ENCODE measurements at regions not wholly inside any gene's neighbourhood (a gene's known extent, or its start where the extent isn't known, plus 50 kb on each side); places are given as distances from the start of the nearest gene placed in this dataset.

- no peak for TF ChIP-seq ZNF639 (tag by site-specific recombination; IDR thresholded peaks at IDR 0.05)
- no peak for TF ChIP-seq ZIC2 (tag by site-specific recombination; IDR thresholded peaks at IDR 0.05)
- TF ChIP-seq ZNF140 (tag by site-specific recombination; IDR thresholded peaks at IDR 0.05), result no peak
- no peak for TF ChIP-seq ZNF571 (tag by site-specific recombination; IDR thresholded peaks at IDR 0.05)
- no peak for TF ChIP-seq ZNF292 (tag by site-specific recombination; IDR thresholded peaks at IDR 0.05; ENCODE audit: borderline replicate concordance, low read depth)
- no peak for TF ChIP-seq ZNF624 (tag by site-specific recombination; IDR thresholded peaks at IDR 0.05)
- no peak for TF ChIP-seq MYNN (tag by site-specific recombination; IDR thresholded peaks at IDR 0.05; ENCODE audit: borderline replicate concordance)
- TF ChIP-seq ZNF302 (tag by site-specific recombination; IDR thresholded peaks at IDR 0.05; ENCODE audit: low read depth), result no peak
- TF ChIP-seq ZNF549 (tag by site-specific recombination; IDR thresholded peaks at IDR 0.05), result no peak
- no peak for TF ChIP-seq ZNF707 (tag by site-specific recombination; IDR thresholded peaks at IDR 0.05)
- no peak for TF ChIP-seq ZNF660 (tag by site-specific recombination; IDR thresholded peaks at IDR 0.05)
- TF ChIP-seq ZNF76 (tag by site-specific recombination; IDR thresholded peaks at IDR 0.05; ENCODE audit: borderline replicate concordance, low read depth), result no peak
- TF ChIP-seq PBX3 (CRISPR knock-in tag; IDR thresholded peaks at IDR 0.05), result no peak
- no peak for TF ChIP-seq ZNF449 (tag by site-specific recombination; IDR thresholded peaks at IDR 0.05)
- no peak for TF ChIP-seq ZNF404 (tag by site-specific recombination; IDR thresholded peaks at IDR 0.05)
- TF ChIP-seq ZNF701 (tag by site-specific recombination; IDR thresholded peaks at IDR 0.05), result no peak
- TF ChIP-seq ZNF311 (tag by site-specific recombination; IDR thresholded peaks at IDR 0.05; ENCODE audit: borderline replicate concordance), result no peak
- no peak for TF ChIP-seq ZSCAN30 (tag by site-specific recombination; IDR thresholded peaks at IDR 0.05)
- no peaks in the 10 kb centered on the region for H3K9me3 ChIP-seq (ENCODE audit: control insufficient read depth, insufficient read depth, low read depth, low read length)
- no peak overlapping the region for H3K27ac ChIP-seq (ENCODE audit: extremely low read depth, low read depth, low read length)
- H3K4me1 ChIP-seq (ENCODE audit: control insufficient read depth, insufficient read depth, low read length), result no peaks in the 10 kb centered on the region
- no peak overlapping the region for H3K4me3 ChIP-seq (ENCODE audit: low read depth, low read length)
- ChIA-PET POLR2A (no interaction called here), CTCF (no interaction called here)
- H3K36me3 ChIP-seq (ENCODE audit: control insufficient read depth in 2 of 2, insufficient read depth in 1 of 2, low read length in 2 of 2), result no peaks in the 10 kb centered on the region
Measured at GRCh38 chr14:98716133-98716532, 555.9 kb downstream of the BCL11B start.

- Histone ChIP-seq H3K4me1 (ENCODE audit: control insufficient read depth, insufficient read depth, low read length) (no peaks in the 10 kb centered on the region), H3K4me3 (ENCODE audit: low read depth, low read length) (no peak overlapping the region), H3K36me3 (ENCODE audit: control insufficient read depth in 2 of 2, insufficient read depth in 1 of 2, low read length in 2 of 2) (no peaks in the 10 kb centered on the region), H3K27ac (ENCODE audit: extremely low read depth, low read depth, low read length) (no peak overlapping the region), H3K9me3 (ENCODE audit: control insufficient read depth, insufficient read depth, low read depth, low read length) (no peaks in the 10 kb centered on the region)
- CTCF ChIA-PET, result interaction anchor here (0.5 kb wide), 1 partner anchor 29 kb away, joined by 3 read pairs; no protein-coding TSS in a partner anchor
- POLR2A ChIA-PET, result no interaction called here
- TF ChIP-seq ZBTB20 (tag by site-specific recombination; IDR thresholded peaks at IDR 0.05) (no peak), ZNF175 (tag by site-specific recombination; IDR thresholded peaks at IDR 0.05) (no peak), ZNF138 (tag by site-specific recombination; IDR thresholded peaks at IDR 0.05; ENCODE audit: borderline replicate concordance) (no peak), ZNF324 (tag by site-specific recombination; IDR thresholded peaks at IDR 0.05) (no peak), ZNF354C (tag by site-specific recombination; IDR thresholded peaks at IDR 0.05; ENCODE audit: borderline replicate concordance, low read depth) (no peak), ZNF658 (tag by site-specific recombination; IDR thresholded peaks at IDR 0.05) (no peak), SALL2 (tag by site-specific recombination; IDR thresholded peaks at IDR 0.05; ENCODE audit: borderline replicate concordance) (no peak), ZNF555 (tag by site-specific recombination; conservative IDR thresholded peaks at IDR 0.05) (no peak), ZNF639 (tag by site-specific recombination; IDR thresholded peaks at IDR 0.05) (no peak), IKZF3 (tag by site-specific recombination; IDR thresholded peaks at IDR 0.05) (no peak), HOXA7 (CRISPR knock-in tag; IDR thresholded peaks at IDR 0.05; ENCODE audit: borderline replicate concordance) (no peak), ZNF292 (tag by site-specific recombination; IDR thresholded peaks at IDR 0.05; ENCODE audit: borderline replicate concordance, low read depth) (no peak), MEIS1 (CRISPR knock-in tag; IDR thresholded peaks at IDR 0.05; ENCODE audit: borderline replicate concordance) (no peak), ZSCAN5A (tag by site-specific recombination; IDR thresholded peaks at IDR 0.05) (no peak)
Measured at GRCh38 chr14:98721061-98721460, 550.9 kb downstream of the BCL11B start.
